HG03342 (cell line): ENCODE measurements at regions not wholly inside any gene's neighbourhood (a gene's known extent, or its start where the extent isn't known, plus 50 kb on each side); places are given as distances from the start of the nearest gene placed in this dataset.

Experiments used
- ATAC-seq: cut with Tn5 transposase; IDR thresholded peaks from one replicate; pipeline ENCODE4 v1.9.1; 2021; ENCODE audit warnings: mild to moderate bottlenecking, moderate library complexity; ENCODE audit not compliant: unreplicated experiment

GRCh38 chr1:214977110-214977509 lies 105.4 kb upstream of the KCNK2 start:
- no peak for ATAC-seq

- ATAC-seq = no peak
These were observed 104.7 kb upstream of the KCNK2 start for GRCh38 chr1:214977700-214978374.

GRCh38 chr1:214979191-214979590 lies 103.3 kb upstream of the KCNK2 start:
- ATAC-seq = no peak

GRCh38 chr1:214980921-214981320 lies 101.6 kb upstream of the KCNK2 start:
- ATAC-seq = no peak

- ATAC-seq = no peak
These were observed 99.2 kb upstream of the KCNK2 start for GRCh38 chr1:214983126-214983869.

GRCh38 chr1:214989341-214989740 lies 93.2 kb upstream of the KCNK2 start:
- ATAC-seq = no peak

- ATAC-seq = no peak
These were observed 91.9 kb upstream of the KCNK2 start for GRCh38 chr1:214990619-214991018.

- ATAC-seq = no peak
These were observed 90.7 kb upstream of the KCNK2 start for GRCh38 chr1:214991691-214992315.

- ATAC-seq = no peak
These were observed 89.1 kb upstream of the KCNK2 start for GRCh38 chr1:214993419-214993818.

- no peak for ATAC-seq
These were observed 84.9 kb upstream of the KCNK2 start for GRCh38 chr1:214997685-214998084.

- peak; percentile 91 for ATAC-seq
These were observed 81.0 kb upstream of the KCNK2 start for GRCh38 chr1:215001419-215002021.

GRCh38 chr1:215002471-215002870 lies 80.1 kb upstream of the KCNK2 start:
- no peak for ATAC-seq

GRCh38 chr1:215003686-215004085 lies 78.9 kb upstream of the KCNK2 start:
- ATAC-seq = no peak

- no peak for ATAC-seq
These were observed 78.3 kb upstream of the KCNK2 start for GRCh38 chr1:215004121-215004827.

GRCh38 chr1:215005078-215005477 lies 77.5 kb upstream of the KCNK2 start:
- no peak for ATAC-seq

- no peak for ATAC-seq
These were observed 76.7 kb upstream of the KCNK2 start for GRCh38 chr1:215005656-215006345.

- ATAC-seq = no peak
These were observed 74.7 kb upstream of the KCNK2 start for GRCh38 chr1:215007880-215008279.

- ATAC-seq = no peak
These were observed 64.0 kb upstream of the KCNK2 start for GRCh38 chr1:215018555-215018954.

- no peak for ATAC-seq
These were observed 60.3 kb upstream of the KCNK2 start for GRCh38 chr1:215022204-215022603.

- ATAC-seq = no peak
These were observed 59.8 kb upstream of the KCNK2 start for GRCh38 chr1:215022741-215023141.
